GM12864 (cell line): ENCODE measurements at regions not wholly inside any gene's neighbourhood (a gene's known extent, or its start where the extent isn't known, plus 50 kb on each side); places are given as distances from the start of the nearest gene placed in this dataset.
"Not testable (repeated sequence)": the region's sequence is repeated elsewhere in the genome, so short reads cannot be mapped to it uniquely, and the experiment has no call there.

ENCODE experiments used
- DNase-seq: peaks from one replicate; pipeline ENCODE4 v3.0.0-alpha.2; 2011; ENCODE audit warnings: low read depth
- H3K4me3 ChIP-seq: 2 replicates; pipeline ENCODE4 v1.5.1; 2011; ENCODE audit warnings: mild to moderate bottlenecking, low read depth, low read length, control low read depth
- TF ChIP-seq, protein P1 (sequence below): IDR thresholded peaks from 2 replicates; pipeline ENCODE4 v1.5.1; 2011; ENCODE audit warnings: low read depth, mild to moderate bottlenecking, moderate library complexity, low read length, control low read depth, inconsistent platforms; ENCODE audit errors: missing control alignments

DNA sequence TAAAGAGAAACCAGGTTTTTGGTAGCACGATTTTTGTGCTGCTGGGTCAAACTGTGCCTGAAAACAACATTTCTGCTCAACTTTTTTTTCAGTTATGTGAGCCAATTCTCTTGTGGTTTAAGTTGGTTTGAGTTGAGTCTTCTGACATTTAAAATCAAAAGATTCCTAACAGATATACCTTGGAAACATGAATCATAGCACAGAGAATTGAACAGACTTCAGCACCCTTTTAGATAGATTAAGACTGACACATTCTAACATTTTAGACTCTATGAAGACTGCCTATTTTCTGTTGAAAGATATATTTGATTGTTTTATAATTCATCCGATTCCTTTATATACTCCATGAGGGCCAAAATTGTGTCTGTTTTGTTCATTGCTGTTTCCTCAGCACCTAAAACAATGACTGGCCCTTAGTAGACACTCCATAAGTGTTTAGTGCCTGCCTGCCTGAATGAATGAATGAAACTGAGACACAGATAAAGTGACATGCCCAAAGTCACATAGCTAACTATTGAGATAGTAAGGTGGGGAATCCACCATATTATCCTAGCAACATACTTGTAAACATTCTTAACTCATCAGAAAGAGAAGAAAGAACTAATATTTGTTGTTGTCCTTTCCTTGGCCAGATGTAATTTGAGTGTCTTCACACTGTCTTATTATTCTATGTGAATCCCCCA lies 624.0 kb downstream of the MID1IP1 start:
- H3K4me3 ChIP-seq = no peak overlapping the region
- DNase-seq = no peak
- TF ChIP-seq, protein P1, sequence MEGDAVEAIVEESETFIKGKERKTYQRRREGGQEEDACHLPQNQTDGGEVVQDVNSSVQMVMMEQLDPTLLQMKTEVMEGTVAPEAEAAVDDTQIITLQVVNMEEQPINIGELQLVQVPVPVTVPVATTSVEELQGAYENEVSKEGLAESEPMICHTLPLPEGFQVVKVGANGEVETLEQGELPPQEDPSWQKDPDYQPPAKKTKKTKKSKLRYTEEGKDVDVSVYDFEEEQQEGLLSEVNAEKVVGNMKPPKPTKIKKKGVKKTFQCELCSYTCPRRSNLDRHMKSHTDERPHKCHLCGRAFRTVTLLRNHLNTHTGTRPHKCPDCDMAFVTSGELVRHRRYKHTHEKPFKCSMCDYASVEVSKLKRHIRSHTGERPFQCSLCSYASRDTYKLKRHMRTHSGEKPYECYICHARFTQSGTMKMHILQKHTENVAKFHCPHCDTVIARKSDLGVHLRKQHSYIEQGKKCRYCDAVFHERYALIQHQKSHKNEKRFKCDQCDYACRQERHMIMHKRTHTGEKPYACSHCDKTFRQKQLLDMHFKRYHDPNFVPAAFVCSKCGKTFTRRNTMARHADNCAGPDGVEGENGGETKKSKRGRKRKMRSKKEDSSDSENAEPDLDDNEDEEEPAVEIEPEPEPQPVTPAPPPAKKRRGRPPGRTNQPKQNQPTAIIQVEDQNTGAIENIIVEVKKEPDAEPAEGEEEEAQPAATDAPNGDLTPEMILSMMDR = no peak

DNA sequence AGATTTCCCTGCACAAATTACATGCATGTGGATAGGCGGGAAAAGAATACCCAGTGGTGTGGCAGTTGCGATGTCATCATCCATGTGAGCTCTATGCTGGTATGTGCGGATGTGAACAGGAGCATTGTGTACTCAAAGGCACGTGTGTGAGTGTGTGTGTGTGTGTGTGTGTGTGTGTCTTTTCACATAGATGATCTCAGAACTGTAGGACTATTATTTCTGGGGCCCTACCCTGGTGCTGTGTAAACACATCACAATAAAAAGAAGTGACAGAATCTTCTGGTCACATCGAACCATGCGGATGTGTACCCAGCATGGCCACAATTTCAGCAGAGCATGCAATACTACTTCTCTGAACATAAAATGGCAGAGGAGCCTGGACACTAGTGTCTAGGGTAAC lies 624.8 kb downstream of the MID1IP1 start:
- no peak overlapping the region for H3K4me3 ChIP-seq
- no peak for DNase-seq
- TF ChIP-seq, protein P1 = no peak

DNA sequence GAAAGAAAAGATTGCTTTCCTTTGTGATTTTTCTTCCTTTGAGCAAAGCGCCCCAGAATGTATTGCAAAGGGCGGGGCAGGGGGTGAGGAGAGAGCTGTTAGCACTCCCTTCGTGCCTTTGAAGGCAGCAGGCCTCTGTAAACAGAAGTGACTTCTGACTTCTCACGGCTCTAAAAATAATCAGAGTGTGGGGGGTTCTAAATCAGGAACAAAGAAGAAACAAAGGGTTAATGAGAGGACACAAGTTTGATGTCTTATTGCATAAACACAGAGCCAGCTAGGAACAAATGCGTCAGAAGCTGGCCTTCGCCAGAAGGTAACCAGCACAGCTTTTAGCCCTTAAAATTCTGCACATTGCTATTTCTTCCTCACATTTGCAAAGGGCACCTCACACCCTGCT lies 626.2 kb downstream of the MID1IP1 start:
- TF ChIP-seq, protein P1 = no peak
- no peak for DNase-seq
- H3K4me3 ChIP-seq = no peak overlapping the region

DNA sequence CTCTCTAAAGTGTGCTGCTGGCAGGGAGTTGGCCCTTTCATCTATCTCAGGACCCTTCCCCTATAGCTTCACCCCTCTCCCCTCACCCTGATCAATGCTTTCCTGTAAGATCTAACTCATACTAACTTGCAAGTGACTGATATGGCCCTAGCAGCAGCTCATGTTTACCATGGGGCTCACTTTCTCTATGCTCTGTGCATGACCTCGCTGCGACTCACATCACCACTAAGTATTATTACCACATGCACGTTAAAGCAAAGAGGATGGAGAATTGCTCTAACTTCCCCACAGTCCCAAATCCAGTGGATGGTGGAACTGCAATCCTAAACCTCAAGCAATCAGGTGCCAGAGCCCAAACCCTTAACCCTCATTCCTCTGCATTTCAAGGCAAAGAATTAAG lies 626.6 kb downstream of the MID1IP1 start:
- no peak for DNase-seq
- TF ChIP-seq, protein P1 = no peak
- H3K4me3 ChIP-seq = no peak overlapping the region

DNA sequence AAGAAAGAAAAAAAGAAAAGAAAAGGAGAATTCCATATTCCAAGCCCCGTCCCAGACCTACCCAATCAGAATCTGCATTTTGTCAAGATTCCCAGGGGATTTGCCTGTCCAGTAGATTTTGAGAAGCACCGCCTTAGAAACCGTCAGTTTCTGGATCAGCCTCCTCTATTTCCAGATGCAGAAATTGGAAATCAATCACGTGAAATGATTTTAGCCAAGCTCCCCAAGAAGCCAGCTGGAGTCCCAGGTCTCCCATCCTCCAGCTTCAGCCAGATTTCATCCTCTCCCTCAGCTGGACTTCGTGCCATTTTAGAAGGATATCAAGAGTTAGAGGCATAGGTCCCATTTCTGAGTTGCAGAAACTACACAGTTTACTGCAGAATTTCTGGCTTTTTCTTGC lies 629.3 kb downstream of the MID1IP1 start:
- H3K4me3 ChIP-seq = no peak overlapping the region
- no peak for DNase-seq
- TF ChIP-seq, protein P1 = no peak

DNA sequence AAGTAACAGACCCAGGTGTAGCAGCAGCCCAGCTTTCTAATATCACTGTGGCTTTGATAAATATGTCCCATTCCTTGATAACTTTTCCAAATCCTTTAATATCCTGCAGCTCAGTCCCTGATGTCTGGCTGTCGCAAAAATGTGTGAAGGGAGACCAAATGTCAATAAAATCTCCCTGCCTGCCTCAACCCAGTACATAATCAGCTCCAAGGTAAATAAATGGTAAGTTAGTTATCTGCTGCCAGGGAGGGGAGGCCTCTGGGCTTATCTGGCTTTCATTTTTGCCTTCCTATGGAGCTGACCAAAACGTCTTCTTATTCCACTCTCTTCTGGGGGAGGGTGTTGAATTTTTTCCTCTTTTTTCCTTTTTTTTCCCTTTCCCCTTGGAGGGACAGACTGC lies 630.6 kb downstream of the MID1IP1 start:
- TF ChIP-seq, protein P1 = no peak
- no peak for DNase-seq
- H3K4me3 ChIP-seq = no peak overlapping the region

DNA sequence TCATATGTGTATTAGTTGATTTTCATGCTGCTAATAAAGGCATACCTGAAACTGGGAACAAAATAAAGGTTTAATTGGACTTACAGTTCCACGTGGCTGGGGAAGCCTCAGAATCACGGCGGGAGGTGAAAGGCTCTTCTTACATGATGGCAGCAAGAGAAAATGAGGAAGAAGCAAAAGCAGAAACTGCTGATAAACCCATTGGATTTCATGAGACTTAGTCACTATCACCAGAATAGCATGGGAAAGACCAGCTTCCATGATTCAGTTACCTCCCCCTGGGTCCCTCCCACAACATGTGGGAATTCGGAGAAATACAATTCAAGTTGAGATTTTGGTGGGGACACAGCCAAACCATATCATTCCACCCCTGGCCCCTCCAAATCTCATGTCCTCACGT lies 633.4 kb downstream of the MID1IP1 start:
- DNase-seq, H3K4me3 ChIP-seq: not testable (repeated sequence)

DNA sequence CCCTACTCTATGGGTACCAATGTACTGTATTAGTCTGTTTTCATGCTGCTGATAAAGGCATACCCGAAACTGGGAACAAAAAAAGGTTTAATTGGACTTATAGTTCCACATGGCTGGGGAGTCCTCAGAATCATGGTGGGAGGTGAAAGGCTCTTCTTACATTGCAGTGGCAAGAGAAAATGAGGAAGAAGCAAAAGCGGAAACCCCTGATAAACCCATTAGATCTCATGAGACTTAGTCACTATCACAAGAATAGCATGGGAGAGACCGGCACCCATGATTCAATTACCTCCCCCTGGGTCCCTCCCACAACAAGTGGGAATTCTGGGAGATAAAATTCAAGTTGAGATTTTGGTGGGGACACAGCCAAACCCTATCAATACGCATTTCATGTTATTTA lies 635.3 kb downstream of the MID1IP1 start:
- DNase-seq, H3K4me3 ChIP-seq: not testable (repeated sequence)
